ENCODE measurements at regions not wholly inside any gene's neighbourhood (a gene's known extent, or its start where the extent isn't known, plus 50 kb on each side); places are given as distances from the start of the nearest gene placed in this dataset.
"Not testable (repeated sequence)": the region's sequence is repeated elsewhere in the genome, so short reads cannot be mapped to it uniquely, and the experiment has no call there.

DNA sequence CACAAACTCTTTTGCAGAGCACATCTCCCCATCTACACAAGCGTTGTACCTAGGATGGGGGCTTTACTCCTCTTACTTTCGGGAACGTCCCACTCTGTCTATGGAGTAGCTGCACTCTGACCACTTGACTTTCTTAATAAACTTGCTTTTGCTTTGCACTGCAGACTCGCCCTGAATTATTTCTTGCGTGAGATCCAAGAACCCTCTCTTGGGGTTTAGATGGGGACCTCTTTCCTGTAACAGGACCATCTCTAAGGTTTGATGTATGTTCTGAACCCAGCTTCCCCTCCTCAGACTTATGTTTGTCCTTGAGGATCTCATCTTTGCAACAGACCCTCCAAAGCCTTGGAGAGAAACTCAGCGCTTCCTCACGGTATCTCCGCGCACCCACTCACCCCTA lies 59.3 kb upstream of the MSMB start:
- TF ChIP-seq, protein P1, sequence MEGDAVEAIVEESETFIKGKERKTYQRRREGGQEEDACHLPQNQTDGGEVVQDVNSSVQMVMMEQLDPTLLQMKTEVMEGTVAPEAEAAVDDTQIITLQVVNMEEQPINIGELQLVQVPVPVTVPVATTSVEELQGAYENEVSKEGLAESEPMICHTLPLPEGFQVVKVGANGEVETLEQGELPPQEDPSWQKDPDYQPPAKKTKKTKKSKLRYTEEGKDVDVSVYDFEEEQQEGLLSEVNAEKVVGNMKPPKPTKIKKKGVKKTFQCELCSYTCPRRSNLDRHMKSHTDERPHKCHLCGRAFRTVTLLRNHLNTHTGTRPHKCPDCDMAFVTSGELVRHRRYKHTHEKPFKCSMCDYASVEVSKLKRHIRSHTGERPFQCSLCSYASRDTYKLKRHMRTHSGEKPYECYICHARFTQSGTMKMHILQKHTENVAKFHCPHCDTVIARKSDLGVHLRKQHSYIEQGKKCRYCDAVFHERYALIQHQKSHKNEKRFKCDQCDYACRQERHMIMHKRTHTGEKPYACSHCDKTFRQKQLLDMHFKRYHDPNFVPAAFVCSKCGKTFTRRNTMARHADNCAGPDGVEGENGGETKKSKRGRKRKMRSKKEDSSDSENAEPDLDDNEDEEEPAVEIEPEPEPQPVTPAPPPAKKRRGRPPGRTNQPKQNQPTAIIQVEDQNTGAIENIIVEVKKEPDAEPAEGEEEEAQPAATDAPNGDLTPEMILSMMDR (IDR thresholded peaks at IDR 0.05) = not testable (repeated sequence)
- not testable (repeated sequence) for TF ChIP-seq RAD21 (conservative IDR thresholded peaks at IDR 0.05 in 1 of 2, IDR thresholded peaks at IDR 0.05 in 1 of 2); CHD4 (IDR thresholded peaks at IDR 0.05; ENCODE audit: borderline replicate concordance); POLR2A (IDR thresholded peaks at IDR 0.05; ENCODE audit: low read length); ESRRA (IDR thresholded peaks at IDR 0.05; ENCODE audit: borderline replicate concordance, low read length); RFX5 (IDR thresholded peaks at IDR 0.05); KDM1A (IDR thresholded peaks at IDR 0.05; ENCODE audit: low read depth); NR3C1 (IDR thresholded peaks at IDR 0.05); PHF8 (IDR thresholded peaks at IDR 0.05; ENCODE audit: borderline replicate concordance, low read depth); CHD2 (IDR thresholded peaks at IDR 0.05; ENCODE audit: low read length, partially characterized antibody); JUN (IDR thresholded peaks at IDR 0.05); FOSL2 (IDR thresholded peaks at IDR 0.05); FOSL2 (CRISPR knock-in tag; IDR thresholded peaks at IDR 0.05); ZFP36 (IDR thresholded peaks at IDR 0.05; ENCODE audit: borderline replicate concordance, partially characterized antibody)
- TF ChIP-seq, protein P2, sequence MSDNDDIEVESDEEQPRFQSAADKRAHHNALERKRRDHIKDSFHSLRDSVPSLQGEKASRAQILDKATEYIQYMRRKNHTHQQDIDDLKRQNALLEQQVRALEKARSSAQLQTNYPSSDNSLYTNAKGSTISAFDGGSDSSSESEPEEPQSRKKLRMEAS (IDR thresholded peaks at IDR 0.05) = not testable (repeated sequence)
